ENCODE measurements at regions not wholly inside any gene's neighbourhood (a gene's known extent, or its start where the extent isn't known, plus 50 kb on each side); places are given as distances from the start of the nearest gene placed in this dataset.
"Not testable (repeated sequence)": the region's sequence is repeated elsewhere in the genome, so short reads cannot be mapped to it uniquely, and the experiment has no call there.

- no peak for DNase-seq (ENCODE audit: low read depth)
Observed at GRCh38 chr3:68676136-68676535, 256.2 kb downstream of the TAFA4 start.

- no peak for DNase-seq (ENCODE audit: low read depth)
Observed at GRCh38 chr3:68667346-68667745, 265.0 kb downstream of the TAFA4 start.

GRCh38 chr3:68666429-68667136, 265.8 kb downstream of the TAFA4 start:
- DNase-seq (ENCODE audit: low read depth): no peak

DNA sequence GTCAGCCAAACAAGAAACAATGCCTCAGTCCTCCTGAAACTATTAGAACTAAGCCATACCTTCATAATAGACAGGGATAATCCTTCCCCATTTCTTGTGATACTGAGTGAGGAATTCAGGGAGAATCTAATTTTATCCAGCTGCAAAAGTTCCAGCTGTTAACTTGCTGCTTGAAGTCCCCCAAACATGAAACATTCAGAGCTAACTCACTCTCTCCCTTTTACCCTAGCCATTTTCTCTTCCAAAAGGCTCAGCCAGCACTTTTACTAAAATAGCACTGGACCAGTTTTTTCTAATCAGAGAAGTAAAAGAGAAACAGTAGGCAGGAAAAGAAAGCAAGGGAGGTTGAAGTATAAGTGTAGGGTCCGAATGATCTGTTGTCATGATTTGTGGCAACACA, 268.1 kb downstream of the TAFA4 start:
- DNase-seq (ENCODE audit: low read depth): no peak

GRCh38 chr3:68662176-68662575, 270.2 kb downstream of the TAFA4 start:
- DNase-seq (ENCODE audit: low read depth): no peak

DNA sequence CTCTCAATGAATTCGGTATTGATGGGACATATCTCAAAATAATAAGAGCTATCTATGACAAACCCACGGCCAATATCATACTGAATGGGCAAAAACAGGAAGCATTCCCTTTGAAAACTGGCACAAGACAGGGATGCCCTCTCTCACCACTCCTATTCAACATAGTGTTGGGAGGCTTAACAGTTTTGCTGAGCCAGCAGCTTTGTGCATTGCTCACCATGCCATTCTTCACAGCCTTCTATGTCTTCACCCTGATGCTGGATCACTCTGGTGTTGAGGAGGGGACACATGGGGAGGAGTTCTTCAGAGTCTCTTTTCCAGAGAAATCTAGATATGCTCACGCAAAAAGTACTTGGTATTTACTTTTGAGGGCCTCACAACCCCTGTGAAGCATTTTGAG, 281.7 kb downstream of the TAFA4 start:
- not testable (repeated sequence) for DNase-seq (ENCODE audit: low read depth)

- no peak for DNase-seq (ENCODE audit: low read depth)
Observed at GRCh38 chr3:68648494-68648893, 283.9 kb downstream of the TAFA4 start.

GRCh38 chr3:68631850-68632545, 300.3 kb downstream of the TAFA4 start:
- no peak for DNase-seq (ENCODE audit: low read depth)

GRCh38 chr3:68620211-68620610, 312.1 kb downstream of the TAFA4 start:
- no peak for DNase-seq (ENCODE audit: low read depth)

DNA sequence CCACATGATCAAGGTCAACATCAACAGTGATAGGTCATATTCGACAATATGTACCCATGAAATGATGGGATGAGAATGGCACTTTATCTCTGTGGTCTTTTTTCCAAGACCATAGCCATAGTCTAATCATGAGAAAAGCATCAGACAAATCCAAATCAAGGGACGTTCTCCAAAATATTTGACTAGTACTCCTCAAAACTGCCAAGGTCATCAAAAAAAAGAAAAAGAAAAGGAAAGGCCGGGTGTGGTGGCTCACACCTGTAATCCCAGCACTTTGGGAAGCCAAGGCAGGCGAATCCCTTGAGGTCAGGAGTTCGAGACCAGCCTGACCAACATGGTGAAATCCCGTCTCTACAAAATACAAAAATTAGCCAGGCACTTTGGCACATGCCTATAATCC, 318.3 kb downstream of the TAFA4 start:
- no peak for DNase-seq (ENCODE audit: low read depth)

- DNase-seq (ENCODE audit: low read depth): no peak
Observed at GRCh38 chr3:68571321-68571720, 361.0 kb downstream of the TAFA4 start.

DNA sequence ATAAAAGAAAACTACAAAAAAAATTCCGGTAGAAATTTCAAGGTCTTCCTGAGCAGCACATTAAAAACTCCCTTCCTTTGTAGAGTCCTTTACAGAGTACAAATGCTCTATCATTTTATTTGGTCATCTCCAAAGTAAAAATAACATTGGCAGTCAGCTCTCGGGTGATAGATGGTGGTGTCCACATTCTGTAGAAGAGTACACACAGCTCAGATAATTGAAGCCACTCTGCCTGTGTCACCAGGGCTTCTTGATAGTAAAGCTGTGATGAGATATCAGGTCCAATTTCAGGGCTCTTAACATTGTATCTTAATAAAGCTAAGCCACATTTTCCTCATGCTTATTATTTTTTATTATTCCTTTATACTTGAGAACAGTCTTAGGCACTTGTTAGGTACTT, 371.6 kb downstream of the TAFA4 start:
- DNase-seq (ENCODE audit: low read depth): no peak

GRCh38 chr3:68535782-68536181, 396.6 kb downstream of the TAFA4 start:
- DNase-seq (ENCODE audit: low read depth): no peak

GRCh38 chr3:68523330-68523729, 409.0 kb downstream of the TAFA4 start:
- no peak for DNase-seq (ENCODE audit: low read depth)

GRCh38 chr3:68515237-68515636, 417.1 kb downstream of the TAFA4 start:
- no peak for DNase-seq (ENCODE audit: low read depth)

DNA sequence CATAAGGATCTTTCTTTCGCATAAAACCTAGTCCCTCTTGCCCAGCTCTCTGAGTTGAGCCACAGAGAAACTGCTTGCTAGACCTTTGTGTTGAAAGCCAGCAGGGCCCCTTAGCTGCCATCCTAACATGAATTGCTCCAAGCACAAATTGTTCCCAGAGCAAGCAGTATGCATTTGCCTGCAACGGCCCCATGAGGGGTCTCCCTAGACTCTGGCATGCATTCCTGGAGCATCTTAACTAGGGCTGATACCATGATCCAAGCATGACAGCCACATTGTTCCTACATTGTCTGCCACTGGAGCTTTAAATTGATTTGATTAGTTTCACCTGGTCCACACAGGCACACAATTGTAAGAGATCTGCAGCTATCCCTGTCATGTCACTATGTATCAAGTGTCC, 428.1 kb downstream of the TAFA4 start:
- no peak for DNase-seq (ENCODE audit: low read depth)

DNA sequence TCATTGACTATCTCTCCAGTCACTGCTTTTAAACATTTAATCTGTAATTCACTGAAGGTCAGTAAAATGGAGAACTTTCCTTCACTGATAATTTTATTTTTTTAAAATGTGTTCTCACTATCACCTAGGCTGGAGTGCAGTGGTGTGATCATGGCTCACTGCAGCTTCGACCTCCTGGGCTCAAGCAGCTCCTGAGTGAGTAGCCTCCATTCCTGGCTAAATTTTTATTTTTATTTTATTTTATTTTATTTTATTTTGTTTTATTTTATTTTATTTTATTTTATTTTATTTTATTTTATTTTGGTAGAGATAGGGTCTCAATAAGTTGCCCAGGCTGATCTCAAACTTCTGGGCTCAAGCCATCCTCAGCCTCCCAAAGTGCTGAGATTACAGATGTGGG, 446.5 kb downstream of the TAFA4 start:
- DNase-seq (ENCODE audit: low read depth): not testable (repeated sequence)

GRCh38 chr3:68485051-68485450, 447.3 kb downstream of the TAFA4 start:
- DNase-seq (ENCODE audit: low read depth): no peak

DNA sequence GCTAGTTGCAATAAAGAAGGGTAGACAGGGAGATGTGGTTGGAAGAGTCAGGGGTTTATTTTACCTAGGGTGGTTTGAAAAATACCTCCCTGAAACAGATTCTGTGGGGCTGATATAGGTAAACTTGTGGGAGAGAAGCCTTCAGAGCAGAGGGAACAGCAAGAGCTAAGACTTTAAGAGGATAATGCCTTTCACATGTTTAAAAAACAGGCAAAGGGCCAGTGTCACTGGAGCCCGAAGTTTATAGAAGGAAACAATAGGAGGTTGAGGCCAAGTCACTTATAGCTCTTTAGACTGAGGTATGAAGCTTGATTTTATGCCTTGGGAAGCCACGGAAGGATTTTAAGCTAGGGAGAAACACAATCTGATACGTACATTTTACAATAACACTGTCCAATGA, 448.7 kb downstream of the TAFA4 start:
- DNase-seq (ENCODE audit: low read depth): no peak

DNA sequence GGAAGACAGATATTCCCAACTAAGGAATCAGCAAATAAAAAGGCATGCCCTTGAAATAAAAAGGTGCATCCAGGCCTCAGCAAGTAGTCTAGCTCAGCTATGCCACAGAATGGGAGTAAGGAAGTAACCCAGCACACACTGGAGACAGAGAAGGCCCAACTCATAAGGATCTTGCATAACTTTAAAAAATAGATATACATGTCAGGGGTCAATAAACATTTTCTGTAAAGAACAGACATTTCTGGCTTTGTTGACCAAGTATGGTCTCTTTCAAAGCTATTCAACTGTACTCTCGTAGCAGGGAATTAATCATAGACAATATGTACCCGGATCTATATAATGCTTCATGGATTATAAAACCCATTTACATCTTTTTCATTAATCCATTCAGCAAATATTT, 449.3 kb downstream of the TAFA4 start:
- no peak for DNase-seq (ENCODE audit: low read depth)

- no peak for DNase-seq (ENCODE audit: low read depth)
Observed at GRCh38 chr3:68482565-68482964, 449.8 kb downstream of the TAFA4 start.

GRCh38 chr3:68479779-68480178, 452.6 kb downstream of the TAFA4 start:
- DNase-seq (ENCODE audit: low read depth): no peak

DNA sequence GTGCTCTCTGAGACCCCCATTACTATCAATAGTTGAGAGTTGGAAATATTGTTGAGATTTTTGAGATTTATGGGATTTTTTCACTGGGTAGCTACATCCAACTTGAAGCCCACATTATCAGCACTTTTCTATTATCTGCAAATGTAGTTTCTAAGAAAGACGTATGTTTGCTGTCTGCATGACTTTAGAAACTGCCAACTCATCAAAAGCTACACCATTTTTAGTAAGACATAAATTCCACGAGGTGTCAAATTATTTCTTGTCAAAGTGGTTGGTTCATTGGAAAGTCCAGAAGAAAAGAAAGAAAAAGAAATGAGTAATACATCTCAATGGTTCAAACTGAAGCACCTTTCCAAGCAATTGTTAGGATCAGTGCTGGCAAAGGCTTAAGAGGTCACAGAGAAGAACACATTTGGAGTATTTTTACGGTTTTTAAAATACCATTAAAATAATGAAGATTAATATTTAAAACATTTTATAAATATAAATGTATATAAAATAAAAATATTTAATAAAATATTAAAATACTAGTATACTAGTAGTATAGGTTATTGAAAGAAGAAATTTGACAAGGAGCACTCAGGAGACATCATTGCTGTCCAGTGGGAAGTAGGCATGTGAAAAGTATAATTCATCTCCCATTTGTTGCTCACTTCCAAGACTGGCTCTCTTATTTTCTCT, 463.5 kb downstream of the TAFA4 start:
- DNase-seq (ENCODE audit: low read depth): no peak

All from stimulated activated CD8-positive, alpha-beta memory T cell treated with anti-CD3 and anti-CD28 coated beads, Interleukin-12 subunit alpha, Interleukin-12 subunit beta, amount 100 ng/mL, for 4 hours (primary cell).